ENCODE measurements at regions not wholly inside any gene's neighbourhood (a gene's known extent, or its start where the extent isn't known, plus 50 kb on each side); places are given as distances from the start of the nearest gene placed in this dataset.

DNA sequence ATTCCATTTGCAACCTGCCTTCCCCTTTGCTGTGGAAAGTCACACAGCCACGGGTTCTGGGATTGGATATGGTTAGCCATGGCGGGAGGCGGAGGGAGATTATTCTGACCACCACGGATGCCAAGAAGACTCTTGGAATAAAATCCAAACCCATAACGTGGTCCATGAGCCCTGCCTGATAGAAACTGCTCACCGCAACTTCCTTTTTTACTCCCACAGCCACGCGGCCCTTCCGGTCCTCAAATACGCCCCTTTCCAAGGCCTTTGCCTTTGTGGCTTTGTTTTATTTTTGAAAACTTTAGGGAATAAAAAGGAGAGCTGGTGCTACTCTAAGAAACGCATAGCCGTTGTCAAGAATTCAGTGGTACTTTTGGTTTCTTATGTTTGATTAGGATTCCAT, 602.5 kb upstream of the CDH4 start:
- no peaks in the 10 kb centered on the region for H3K36me3 ChIP-seq (ENCODE audit: insufficient read depth, low read length)
- H3K9ac ChIP-seq (ENCODE audit: low read length) = no peak overlapping the region
- DNase-seq (ENCODE audit: low read depth) = no peak
- Mint-ChIP-seq H3K9me3 (ENCODE audit: unreplicated experiment) (peaks cover 17% of the 10 kb centered on the region), H3K27me3 (ENCODE audit: low read depth, unreplicated experiment) (peaks cover 15% of the 10 kb centered on the region), H3K4me3 (ENCODE audit: unreplicated experiment) (no peak overlapping the region), H3K4me1 (ENCODE audit: low read depth, unreplicated experiment) (peaks cover 2% of the 10 kb centered on the region), H3K27ac (ENCODE audit: unreplicated experiment) (no peak overlapping the region), H3K36me3 (ENCODE audit: low read depth, unreplicated experiment) (no peaks in the 10 kb centered on the region)
- no peaks in the 10 kb centered on the region for H4K20me1 ChIP-seq (ENCODE audit: insufficient read depth, low read length)
- no peak overlapping the region for H3K4me2 ChIP-seq (ENCODE audit: low read length)
- FAIRE-seq = no peak
- H3K79me2 ChIP-seq (ENCODE audit: insufficient read depth, low read length) = no peaks in the 10 kb centered on the region
- no peaks in the 10 kb centered on the region for H3K4me1 ChIP-seq (ENCODE audit: insufficient read depth, low read length)
- TF ChIP-seq, protein P1, sequence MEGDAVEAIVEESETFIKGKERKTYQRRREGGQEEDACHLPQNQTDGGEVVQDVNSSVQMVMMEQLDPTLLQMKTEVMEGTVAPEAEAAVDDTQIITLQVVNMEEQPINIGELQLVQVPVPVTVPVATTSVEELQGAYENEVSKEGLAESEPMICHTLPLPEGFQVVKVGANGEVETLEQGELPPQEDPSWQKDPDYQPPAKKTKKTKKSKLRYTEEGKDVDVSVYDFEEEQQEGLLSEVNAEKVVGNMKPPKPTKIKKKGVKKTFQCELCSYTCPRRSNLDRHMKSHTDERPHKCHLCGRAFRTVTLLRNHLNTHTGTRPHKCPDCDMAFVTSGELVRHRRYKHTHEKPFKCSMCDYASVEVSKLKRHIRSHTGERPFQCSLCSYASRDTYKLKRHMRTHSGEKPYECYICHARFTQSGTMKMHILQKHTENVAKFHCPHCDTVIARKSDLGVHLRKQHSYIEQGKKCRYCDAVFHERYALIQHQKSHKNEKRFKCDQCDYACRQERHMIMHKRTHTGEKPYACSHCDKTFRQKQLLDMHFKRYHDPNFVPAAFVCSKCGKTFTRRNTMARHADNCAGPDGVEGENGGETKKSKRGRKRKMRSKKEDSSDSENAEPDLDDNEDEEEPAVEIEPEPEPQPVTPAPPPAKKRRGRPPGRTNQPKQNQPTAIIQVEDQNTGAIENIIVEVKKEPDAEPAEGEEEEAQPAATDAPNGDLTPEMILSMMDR (IDR thresholded peaks at IDR 0.05; ENCODE audit: insufficient read depth, low read depth, low read length) = no peak
- TF ChIP-seq EZH2 (IDR thresholded peaks at IDR 0.05; ENCODE audit: insufficient read depth, low read length) = no peak
- no peak overlapping the region for H3K27ac ChIP-seq (ENCODE audit: low read depth, low read length)
- H3K27me3 ChIP-seq (ENCODE audit: insufficient read depth, low read length) = no peaks in the 10 kb centered on the region
- peaks cover 8% of the 10 kb centered on the region for H3K9me3 ChIP-seq (ENCODE audit: insufficient read depth, low read depth, low read length)
- no peak overlapping the region for H2AFZ ChIP-seq (ENCODE audit: low read depth, low read length)
- H3K4me3 ChIP-seq (ENCODE audit: insufficient read depth, low read depth, low read length) = no peak overlapping the region

DNA sequence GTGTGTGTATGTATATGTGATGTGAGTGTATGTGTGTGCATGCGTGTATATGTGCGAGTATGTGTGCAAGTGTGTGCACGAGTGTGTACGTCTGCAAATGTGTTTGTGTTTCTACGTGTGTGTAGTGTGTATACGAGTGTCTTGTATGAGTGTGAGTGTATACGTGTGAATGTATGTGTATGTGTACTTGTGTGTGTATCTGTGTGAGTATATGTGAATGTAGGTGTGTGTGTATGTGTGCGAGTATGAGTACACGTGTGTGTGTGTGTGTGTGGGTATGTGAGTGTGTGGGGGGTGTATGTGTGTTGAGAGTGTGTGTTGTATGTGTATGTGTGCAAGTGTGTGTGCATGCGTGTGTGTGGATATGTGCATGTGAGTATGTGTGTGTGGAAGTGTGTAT, 602.0 kb upstream of the CDH4 start:
- Histone ChIP-seq H3K9me3 (ENCODE audit: insufficient read depth, low read depth, low read length) (peaks cover 8% of the 10 kb centered on the region), H3K4me2 (ENCODE audit: low read length) (no peak overlapping the region), H3K27ac (ENCODE audit: low read depth, low read length) (no peak overlapping the region), H3K4me1 (ENCODE audit: insufficient read depth, low read length) (no peaks in the 10 kb centered on the region), H2AFZ (ENCODE audit: low read depth, low read length) (no peak overlapping the region), H3K79me2 (ENCODE audit: insufficient read depth, low read length) (no peaks in the 10 kb centered on the region), H4K20me1 (ENCODE audit: insufficient read depth, low read length) (no peaks in the 10 kb centered on the region), H3K9ac (ENCODE audit: low read length) (no peak overlapping the region), H3K36me3 (ENCODE audit: insufficient read depth, low read length) (no peaks in the 10 kb centered on the region), H3K4me3 (ENCODE audit: insufficient read depth, low read depth, low read length) (no peak overlapping the region), H3K27me3 (ENCODE audit: insufficient read depth, low read length) (no peaks in the 10 kb centered on the region)
- H3K27ac Mint-ChIP-seq (ENCODE audit: unreplicated experiment) = no peak overlapping the region
- TF ChIP-seq EZH2 (IDR thresholded peaks at IDR 0.05; ENCODE audit: insufficient read depth, low read length) = no peak
- TF ChIP-seq, protein P1 (IDR thresholded peaks at IDR 0.05; ENCODE audit: insufficient read depth, low read depth, low read length) = no peak
- H3K4me3 Mint-ChIP-seq (ENCODE audit: unreplicated experiment) = no peak overlapping the region
- peaks cover 2% of the 10 kb centered on the region for H3K4me1 Mint-ChIP-seq (ENCODE audit: low read depth, unreplicated experiment)
- H3K27me3 Mint-ChIP-seq (ENCODE audit: low read depth, unreplicated experiment) = peaks cover 11% of the 10 kb centered on the region
- H3K9me3 Mint-ChIP-seq (ENCODE audit: unreplicated experiment) = peaks cover 18% of the 10 kb centered on the region
- FAIRE-seq (no peak), DNase-seq (ENCODE audit: low read depth) (no peak)
- no peaks in the 10 kb centered on the region for H3K36me3 Mint-ChIP-seq (ENCODE audit: low read depth, unreplicated experiment)

DNA sequence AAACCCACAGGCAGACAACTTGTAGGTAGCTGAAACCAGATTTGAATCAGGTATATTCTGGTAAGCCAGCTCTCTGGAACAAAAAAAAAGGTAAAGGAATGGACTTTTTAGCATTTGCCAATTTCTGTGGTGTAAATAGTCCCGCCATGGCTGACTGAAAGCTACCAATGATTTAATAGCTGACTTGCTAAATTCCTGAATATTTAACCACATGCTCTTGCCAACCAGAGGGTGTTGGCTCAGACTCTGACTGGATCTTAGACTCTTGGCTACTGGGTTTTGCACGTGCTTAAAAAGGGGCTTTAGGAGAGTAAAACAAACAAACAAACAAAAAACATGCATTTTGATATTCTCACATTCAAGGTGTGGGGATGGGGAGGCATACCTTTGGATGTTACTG, 600.0 kb upstream of the CDH4 start:
- Mint-ChIP-seq H3K4me3 (ENCODE audit: unreplicated experiment) (no peak overlapping the region), H3K27me3 (ENCODE audit: low read depth, unreplicated experiment) (peaks cover 7% of the 10 kb centered on the region), H3K36me3 (ENCODE audit: low read depth, unreplicated experiment) (no peaks in the 10 kb centered on the region), H3K9me3 (ENCODE audit: unreplicated experiment) (peaks cover 19% of the 10 kb centered on the region), H3K4me1 (ENCODE audit: low read depth, unreplicated experiment) (peaks cover 2% of the 10 kb centered on the region), H3K27ac (ENCODE audit: unreplicated experiment) (no peak overlapping the region)
- Histone ChIP-seq H3K36me3 (ENCODE audit: insufficient read depth, low read length) (no peaks in the 10 kb centered on the region), H2AFZ (ENCODE audit: low read depth, low read length) (no peak overlapping the region), H3K4me1 (ENCODE audit: insufficient read depth, low read length) (no peaks in the 10 kb centered on the region), H4K20me1 (ENCODE audit: insufficient read depth, low read length) (no peaks in the 10 kb centered on the region), H3K9ac (ENCODE audit: low read length) (no peak overlapping the region), H3K79me2 (ENCODE audit: insufficient read depth, low read length) (no peaks in the 10 kb centered on the region), H3K27me3 (ENCODE audit: insufficient read depth, low read length) (no peaks in the 10 kb centered on the region), H3K27ac (ENCODE audit: low read depth, low read length) (no peak overlapping the region), H3K4me3 (ENCODE audit: insufficient read depth, low read depth, low read length) (no peak overlapping the region), H3K4me2 (ENCODE audit: low read length) (no peak overlapping the region), H3K9me3 (ENCODE audit: insufficient read depth, low read depth, low read length) (peaks cover 11% of the 10 kb centered on the region)
- FAIRE-seq = no peak
- no peak for TF ChIP-seq EZH2 (IDR thresholded peaks at IDR 0.05; ENCODE audit: insufficient read depth, low read length)
- TF ChIP-seq, protein P1 (IDR thresholded peaks at IDR 0.05; ENCODE audit: insufficient read depth, low read depth, low read length) = no peak
- DNase-seq (ENCODE audit: low read depth) = no peak

All from astrocyte (in vitro differentiated cells and primary cell).